Parathyroid adenoma (tissue), 2 donors: ENCODE measurements at regions not wholly inside any gene's neighbourhood (a gene's known extent, or its start where the extent isn't known, plus 50 kb on each side); places are given as distances from the start of the nearest gene placed in this dataset.

ENCODE experiments used
- H2AFZ ChIP-seq: fragments of 300-600 bp; sonication (generic); one replicate; pipeline ENCODE4 v1.7.0; 2017; ENCODE audit warnings: antibody characterized with exemption, mild to moderate bottlenecking
- H3K27ac ChIP-seq: fragments of 300-600 bp; sonication (generic); one replicate; pipeline ENCODE4 v1.7.0; 2017
- H3K27me3 ChIP-seq: fragments of 300-600 bp; sonication (generic); one replicate; pipeline ENCODE4 v1.7.0; 2017; ENCODE audit warnings: low read length; ENCODE audit not compliant: control insufficient read depth, insufficient read depth
- H3K36me3 ChIP-seq: fragments of 300-600 bp; sonication (generic); one replicate; pipeline ENCODE4 v1.7.0; 2017; ENCODE audit warnings: low read length; ENCODE audit not compliant: control insufficient read depth, insufficient read depth
- H3K4me1 ChIP-seq: fragments of 300-600 bp; sonication (generic); one replicate; pipeline ENCODE4 v1.7.0; 2017; ENCODE audit warnings: control low read depth
- H3K4me2 ChIP-seq: fragments of 300-600 bp; sonication (generic); one replicate; pipeline ENCODE4 v1.7.0; 2017; ENCODE audit warnings: low read length
- H3K4me3 ChIP-seq: fragments of 300-600 bp; sonication (generic); one replicate; pipeline ENCODE4 v1.7.0; 2017; ENCODE audit warnings: low read depth, low read length
- H3K79me2 ChIP-seq: fragments of 300-600 bp; sonication (generic); one replicate; pipeline ENCODE4 v1.7.0; 2017; ENCODE audit warnings: control low read depth
- H3K9ac ChIP-seq: fragments of 300-600 bp; sonication (generic); one replicate; pipeline ENCODE4 v1.7.0; 2017; ENCODE audit warnings: mild to moderate bottlenecking
- H3K9me3 ChIP-seq: fragments of 300-600 bp; sonication (generic); one replicate; pipeline ENCODE4 v1.7.0; 2017; ENCODE audit warnings: low read length; ENCODE audit not compliant: control insufficient read depth
- TF ChIP-seq, protein P1 (sequence below): fragments of 300-600 bp; sonication (generic); IDR thresholded peaks from one replicate; pipeline ENCODE4 v1.7.0; 2017; ENCODE audit warnings: antibody characterized with exemption, mild to moderate bottlenecking
- donor health status: primary hyperparathyroidism.

DNA sequence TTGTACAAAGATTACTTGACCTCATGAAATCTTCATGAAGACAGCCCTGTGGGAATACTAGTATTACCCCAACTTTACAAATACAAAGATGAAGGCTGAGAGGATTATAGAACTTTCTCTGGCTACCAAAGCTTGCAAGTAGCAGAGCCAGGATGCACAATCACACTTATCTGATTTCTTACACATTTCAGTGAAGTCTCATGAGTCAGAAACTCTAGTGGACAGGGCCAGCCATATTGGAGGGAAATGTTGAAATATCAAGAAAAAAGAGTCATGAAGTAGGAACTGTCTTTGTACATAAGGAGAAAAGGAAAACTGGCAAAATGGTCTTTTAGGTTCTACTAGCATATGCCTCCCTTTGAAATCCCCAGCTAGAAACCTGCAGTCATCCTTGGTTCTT, 369.6 kb upstream of the WWC1 start:
- TF ChIP-seq, protein P1, sequence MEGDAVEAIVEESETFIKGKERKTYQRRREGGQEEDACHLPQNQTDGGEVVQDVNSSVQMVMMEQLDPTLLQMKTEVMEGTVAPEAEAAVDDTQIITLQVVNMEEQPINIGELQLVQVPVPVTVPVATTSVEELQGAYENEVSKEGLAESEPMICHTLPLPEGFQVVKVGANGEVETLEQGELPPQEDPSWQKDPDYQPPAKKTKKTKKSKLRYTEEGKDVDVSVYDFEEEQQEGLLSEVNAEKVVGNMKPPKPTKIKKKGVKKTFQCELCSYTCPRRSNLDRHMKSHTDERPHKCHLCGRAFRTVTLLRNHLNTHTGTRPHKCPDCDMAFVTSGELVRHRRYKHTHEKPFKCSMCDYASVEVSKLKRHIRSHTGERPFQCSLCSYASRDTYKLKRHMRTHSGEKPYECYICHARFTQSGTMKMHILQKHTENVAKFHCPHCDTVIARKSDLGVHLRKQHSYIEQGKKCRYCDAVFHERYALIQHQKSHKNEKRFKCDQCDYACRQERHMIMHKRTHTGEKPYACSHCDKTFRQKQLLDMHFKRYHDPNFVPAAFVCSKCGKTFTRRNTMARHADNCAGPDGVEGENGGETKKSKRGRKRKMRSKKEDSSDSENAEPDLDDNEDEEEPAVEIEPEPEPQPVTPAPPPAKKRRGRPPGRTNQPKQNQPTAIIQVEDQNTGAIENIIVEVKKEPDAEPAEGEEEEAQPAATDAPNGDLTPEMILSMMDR = no peak
- no peaks in the 10 kb centered on the region for H3K9me3 ChIP-seq
- H3K27me3 ChIP-seq = no peaks in the 10 kb centered on the region
- no peaks in the 10 kb centered on the region for H3K79me2 ChIP-seq
- no peaks in the 10 kb centered on the region for H3K4me1 ChIP-seq
- no peak overlapping the region for H3K4me2 ChIP-seq
- H3K36me3 ChIP-seq = no peaks in the 10 kb centered on the region
- H3K4me3 ChIP-seq = no peak overlapping the region
- H2AFZ ChIP-seq = no peak overlapping the region
- H3K27ac ChIP-seq = no peak overlapping the region
- no peak overlapping the region for H3K9ac ChIP-seq

DNA sequence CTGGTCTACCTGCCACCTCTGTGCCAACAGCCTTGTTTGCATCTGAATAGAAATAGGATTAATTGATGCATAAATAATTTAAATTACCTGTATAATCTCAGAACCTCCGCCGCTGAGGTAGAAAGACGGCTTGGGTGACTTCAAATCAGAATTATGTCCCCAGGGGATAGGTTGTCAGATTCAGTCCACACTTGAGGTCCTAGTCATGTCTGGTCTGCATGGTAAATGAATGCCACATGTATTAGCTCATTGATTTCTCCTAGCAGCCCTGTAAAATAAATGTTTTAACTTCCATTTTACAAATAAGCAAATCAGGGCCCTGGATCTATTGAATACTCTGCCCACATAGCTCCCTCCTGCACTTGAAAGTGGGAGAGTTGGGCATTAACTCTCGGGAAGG, 368.0 kb upstream of the WWC1 start:
- H3K4me3 ChIP-seq = no peak overlapping the region
- H3K36me3 ChIP-seq = no peaks in the 10 kb centered on the region
- no peaks in the 10 kb centered on the region for H3K27me3 ChIP-seq
- H3K9me3 ChIP-seq = no peaks in the 10 kb centered on the region
- H3K9ac ChIP-seq = no peak overlapping the region
- no peak overlapping the region for H3K4me2 ChIP-seq
- no peak overlapping the region for H3K27ac ChIP-seq
- H3K79me2 ChIP-seq = no peaks in the 10 kb centered on the region
- no peaks in the 10 kb centered on the region for H3K4me1 ChIP-seq
- H2AFZ ChIP-seq = no peak overlapping the region
- TF ChIP-seq, protein P1 = no peak

- no peak overlapping the region for H3K27ac ChIP-seq
- no peak overlapping the region for H3K4me2 ChIP-seq
- H3K9ac ChIP-seq = no peak overlapping the region
- no peaks in the 10 kb centered on the region for H3K27me3 ChIP-seq
- H3K79me2 ChIP-seq = no peaks in the 10 kb centered on the region
- H3K4me1 ChIP-seq = no peaks in the 10 kb centered on the region
- no peaks in the 10 kb centered on the region for H3K36me3 ChIP-seq
- no peak overlapping the region for H2AFZ ChIP-seq
- H3K9me3 ChIP-seq = no peaks in the 10 kb centered on the region
- no peak overlapping the region for H3K4me3 ChIP-seq
- TF ChIP-seq, protein P1 = no peak
Observed at GRCh38 chr5:167929841-167930240, 361.6 kb upstream of the WWC1 start.

DNA sequence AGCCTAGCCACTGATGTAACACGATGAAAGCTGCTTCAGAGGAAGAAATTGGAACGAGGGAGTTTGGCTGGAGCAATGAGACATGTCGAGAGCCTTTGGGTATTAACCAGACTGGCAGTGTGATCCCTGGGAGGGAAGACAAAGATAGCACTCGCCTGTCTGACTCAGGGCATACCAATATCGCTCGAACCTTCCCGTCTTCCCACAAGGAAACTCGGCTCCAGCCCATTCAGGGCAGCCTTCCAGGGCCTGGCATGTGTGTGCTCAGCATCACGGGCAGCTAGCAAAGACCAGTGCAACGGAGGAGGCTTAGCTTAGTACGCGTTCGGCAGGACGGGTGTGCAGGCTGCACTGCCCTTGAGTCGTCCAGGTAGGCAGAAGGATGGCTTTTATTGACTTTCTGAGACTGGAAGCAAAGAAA, 356.9 kb upstream of the WWC1 start:
- no peak overlapping the region for H3K4me2 ChIP-seq
- H3K4me1 ChIP-seq = no peaks in the 10 kb centered on the region
- H3K4me3 ChIP-seq = no peak overlapping the region
- H3K27ac ChIP-seq = no peak overlapping the region
- no peak overlapping the region for H2AFZ ChIP-seq
- TF ChIP-seq, protein P1 = no peak
- no peaks in the 10 kb centered on the region for H3K27me3 ChIP-seq
- no peaks in the 10 kb centered on the region for H3K36me3 ChIP-seq
- H3K9me3 ChIP-seq = no peaks in the 10 kb centered on the region
- no peaks in the 10 kb centered on the region for H3K79me2 ChIP-seq
- H3K9ac ChIP-seq = no peak overlapping the region

DNA sequence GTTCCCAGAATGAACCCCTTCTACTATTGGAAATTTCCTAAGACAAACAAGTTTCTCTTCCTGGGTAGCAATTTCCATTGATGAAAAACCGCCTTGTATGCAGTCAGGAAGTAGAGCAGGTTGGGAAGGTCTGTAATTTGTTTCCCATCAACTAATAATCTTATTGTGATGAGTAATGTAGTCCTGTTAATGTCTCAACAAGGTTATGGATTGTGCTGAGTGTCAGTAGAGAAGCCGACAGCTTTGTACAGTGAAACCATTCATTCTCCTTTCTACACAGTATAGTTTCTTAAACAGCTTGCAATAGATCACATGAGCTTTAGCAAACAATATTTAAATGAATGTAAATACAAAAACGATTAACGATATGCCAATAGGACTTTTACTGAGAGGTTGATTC, 355.4 kb upstream of the WWC1 start:
- TF ChIP-seq, protein P1 = no peak
- H3K27me3 ChIP-seq = no peaks in the 10 kb centered on the region
- H2AFZ ChIP-seq = no peak overlapping the region
- no peak overlapping the region for H3K9ac ChIP-seq
- no peaks in the 10 kb centered on the region for H3K36me3 ChIP-seq
- no peaks in the 10 kb centered on the region for H3K4me1 ChIP-seq
- no peaks in the 10 kb centered on the region for H3K9me3 ChIP-seq
- no peak overlapping the region for H3K4me3 ChIP-seq
- no peaks in the 10 kb centered on the region for H3K79me2 ChIP-seq
- H3K27ac ChIP-seq = no peak overlapping the region
- no peak overlapping the region for H3K4me2 ChIP-seq
